Caco-2 (cell line): ENCODE measurements at regions not wholly inside any gene's neighbourhood (a gene's known extent, or its start where the extent isn't known, plus 50 kb on each side); places are given as distances from the start of the nearest gene placed in this dataset.

Source experiments
- BruUV-seq: library from RNA; stranded (reverse); fragments of 400-500 nt; replicated peaks from 2 replicates; lab custom pipeline; 2021; lab: Mats Ljungman, UMichigan
- CTCF ChIA-PET: fragments of 300-600 bp; sonication (Branson Sonifier 250); formaldehyde crosslinking; loops from one replicate; lab custom pipeline; 2022; ENCODE audit warnings: antibody characterized with exemption; lab: Charles Lee
- POLR2A ChIA-PET: fragments of 300-600 bp; sonication (Branson Sonifier 250); formaldehyde crosslinking; loops from one replicate; lab custom pipeline; 2022; ENCODE audit warnings: antibody characterized with exemption; lab: Charles Lee
- DNase-seq, 2 experiments: peaks; one replicate each; pipeline versions ENCODE4 v3.0.0 to v3.0.0-alpha.2; 2020 to 2022
- H3K27me3 ChIP-seq: replicated peaks from 2 replicates; pipeline ENCODE4 v1.6.0; 2011; ENCODE audit warnings: low read length; ENCODE audit not compliant: control insufficient read depth, insufficient read depth
- H3K36me3 ChIP-seq: 2 replicates; pipeline ENCODE4 v1.5.1; 2011; ENCODE audit warnings: low read length; ENCODE audit not compliant: control insufficient read depth, insufficient read depth
- H3K4me1 ChIP-seq: fragments of 250-450 bp; sonication (Bioruptor Pico); 2 replicates; pipeline ENCODE4 v1.5.1; 2020; ENCODE audit warnings: mild to moderate bottlenecking
- H3K4me3 ChIP-seq: 2 replicates; pipeline ENCODE4 v1.5.1; 2011; ENCODE audit warnings: low read depth, mild to moderate bottlenecking, control low read depth, low read length
- H3K9me3 ChIP-seq: fragments of 250-450 bp; sonication (Bioruptor Pico); 2 replicates; pipeline ENCODE4 v1.5.1; 2020; ENCODE audit warnings: mild to moderate bottlenecking, moderate library complexity
- H3K27ac Mint-ChIP-seq: one replicate; pipeline ENCODE4 v1.8.0; 2022; ENCODE audit warnings: mixed read lengths; ENCODE audit not compliant: unreplicated experiment
- H3K27me3 Mint-ChIP-seq: one replicate; pipeline ENCODE4 v1.8.0; 2022; ENCODE audit warnings: mixed read lengths; ENCODE audit not compliant: insufficient read depth, unreplicated experiment
- H3K36me3 Mint-ChIP-seq: one replicate; pipeline ENCODE4 v1.8.0; 2022; ENCODE audit warnings: mild to moderate bottlenecking, mixed read lengths; ENCODE audit not compliant: insufficient read depth, unreplicated experiment
- H3K4me1 Mint-ChIP-seq: one replicate; pipeline ENCODE4 v1.8.0; 2022; ENCODE audit warnings: low read depth, mixed read lengths; ENCODE audit not compliant: unreplicated experiment
- H3K4me3 Mint-ChIP-seq: one replicate; pipeline ENCODE4 v1.8.0; 2022; ENCODE audit warnings: mild to moderate bottlenecking, moderate library complexity, mixed read lengths; ENCODE audit not compliant: unreplicated experiment
- H3K9me3 Mint-ChIP-seq: one replicate; pipeline ENCODE4 v1.8.0; 2022; ENCODE audit warnings: mixed read lengths; ENCODE audit not compliant: unreplicated experiment
- CTCF ChIP-seq, 2 experiments: fragments of 200-600 bp in 1 of 2; IDR thresholded peaks; 1 replicate in 1 of 2; 2 replicates in 1 of 2; pipeline versions ENCODE4 v1.5.1 to v1.8.0; 2011 to 2022; ENCODE audit warnings: antibody characterized with exemption in 1 of 2, control low read depth in 1 of 2, inconsistent platforms in 1 of 2, low read depth in 1 of 2, low read length in 1 of 2, mild to moderate bottlenecking in 1 of 2, moderate library complexity in 1 of 2; ENCODE audit not compliant: insufficient read depth in 1 of 2, severe bottlenecking in 1 of 2, unreplicated experiment in 1 of 2
- intact Hi-C: fragments of 100-400 bp; cut with micrococcal nuclease; formaldehyde crosslinking; loops from one replicate; pipeline ENCODE4 v1.10.0; 2022; ENCODE audit not compliant: unreplicated experiment

- DNase-seq = no peak
- H3K4me1 Mint-ChIP-seq = peaks cover 5% of the 10 kb centered on the region
- no peaks in the 10 kb centered on the region for H3K36me3 Mint-ChIP-seq
- Histone ChIP-seq H3K27me3 (no peaks in the 10 kb centered on the region), H3K9me3 (no peaks in the 10 kb centered on the region), H3K36me3 (no peaks in the 10 kb centered on the region), H3K4me1 (no peaks in the 10 kb centered on the region), H3K4me3 (no peak overlapping the region)
- POLR2A ChIA-PET = no interaction called here
- no peak overlapping the region for H3K4me3 Mint-ChIP-seq
- H3K9me3 Mint-ChIP-seq = no peaks in the 10 kb centered on the region
- BruUV-seq = no TSS peak
- CTCF ChIA-PET = no interaction called here
- intact Hi-C loops = no loop called here
- H3K27me3 Mint-ChIP-seq = no peaks in the 10 kb centered on the region
- H3K27ac Mint-ChIP-seq = no peak overlapping the region
- no peak for TF ChIP-seq CTCF (IDR thresholded peaks at IDR 0.05; ENCODE audit: insufficient read depth in 1 of 2, low read depth in 1 of 2, low read length in 1 of 2, severe bottlenecking in 1 of 2, unreplicated experiment in 1 of 2)
Measured at GRCh38 chr6:154567695-154568220, 57.3 kb upstream of the CNKSR3 start.

GRCh38 chr6:154569156-154569862, 58.8 kb upstream of the CNKSR3 start:
- H3K9me3 ChIP-seq = no peaks in the 10 kb centered on the region
- Mint-ChIP-seq H3K27ac (no peak overlapping the region), H3K4me1 (peaks cover 5% of the 10 kb centered on the region), H3K36me3 (no peaks in the 10 kb centered on the region), H3K27me3 (no peaks in the 10 kb centered on the region), H3K4me3 (no peak overlapping the region), H3K9me3 (no peaks in the 10 kb centered on the region)
- H3K36me3 ChIP-seq = no peaks in the 10 kb centered on the region
- POLR2A ChIA-PET = no interaction called here
- H3K4me1 ChIP-seq = no peaks in the 10 kb centered on the region
- CTCF ChIA-PET = no interaction called here
- no peak for TF ChIP-seq CTCF (IDR thresholded peaks at IDR 0.05; ENCODE audit: insufficient read depth in 1 of 2, low read depth in 1 of 2, low read length in 1 of 2, severe bottlenecking in 1 of 2, unreplicated experiment in 1 of 2)
- DNase-seq = no peak
- no peaks in the 10 kb centered on the region for H3K27me3 ChIP-seq
- no peak overlapping the region for H3K4me3 ChIP-seq
- intact Hi-C loops = no loop called here
- BruUV-seq = no TSS peak

- H3K36me3 Mint-ChIP-seq = no peaks in the 10 kb centered on the region
- Histone ChIP-seq H3K36me3 (no peaks in the 10 kb centered on the region), H3K9me3 (no peaks in the 10 kb centered on the region), H3K4me1 (no peaks in the 10 kb centered on the region), H3K27me3 (no peaks in the 10 kb centered on the region), H3K4me3 (no peak overlapping the region)
- POLR2A ChIA-PET = no interaction called here
- intact Hi-C loops = no loop called here
- H3K27me3 Mint-ChIP-seq = no peaks in the 10 kb centered on the region
- H3K4me3 Mint-ChIP-seq = no peak overlapping the region
- peaks cover 5% of the 10 kb centered on the region for H3K4me1 Mint-ChIP-seq
- TF ChIP-seq CTCF (IDR thresholded peaks at IDR 0.05; ENCODE audit: insufficient read depth in 1 of 2, low read depth in 1 of 2, low read length in 1 of 2, severe bottlenecking in 1 of 2, unreplicated experiment in 1 of 2) = no peak
- no TSS peak for BruUV-seq
- no peak overlapping the region for H3K27ac Mint-ChIP-seq
- H3K9me3 Mint-ChIP-seq = no peaks in the 10 kb centered on the region
- CTCF ChIA-PET = no interaction called here
- no peak for DNase-seq
Measured at GRCh38 chr6:154570505-154570904, 60.0 kb upstream of the CNKSR3 start.
